ENCODE measurements at regions not wholly inside any gene's neighbourhood (a gene's known extent, or its start where the extent isn't known, plus 50 kb on each side); places are given as distances from the start of the nearest gene placed in this dataset.

- TF ChIP-seq, protein P1, sequence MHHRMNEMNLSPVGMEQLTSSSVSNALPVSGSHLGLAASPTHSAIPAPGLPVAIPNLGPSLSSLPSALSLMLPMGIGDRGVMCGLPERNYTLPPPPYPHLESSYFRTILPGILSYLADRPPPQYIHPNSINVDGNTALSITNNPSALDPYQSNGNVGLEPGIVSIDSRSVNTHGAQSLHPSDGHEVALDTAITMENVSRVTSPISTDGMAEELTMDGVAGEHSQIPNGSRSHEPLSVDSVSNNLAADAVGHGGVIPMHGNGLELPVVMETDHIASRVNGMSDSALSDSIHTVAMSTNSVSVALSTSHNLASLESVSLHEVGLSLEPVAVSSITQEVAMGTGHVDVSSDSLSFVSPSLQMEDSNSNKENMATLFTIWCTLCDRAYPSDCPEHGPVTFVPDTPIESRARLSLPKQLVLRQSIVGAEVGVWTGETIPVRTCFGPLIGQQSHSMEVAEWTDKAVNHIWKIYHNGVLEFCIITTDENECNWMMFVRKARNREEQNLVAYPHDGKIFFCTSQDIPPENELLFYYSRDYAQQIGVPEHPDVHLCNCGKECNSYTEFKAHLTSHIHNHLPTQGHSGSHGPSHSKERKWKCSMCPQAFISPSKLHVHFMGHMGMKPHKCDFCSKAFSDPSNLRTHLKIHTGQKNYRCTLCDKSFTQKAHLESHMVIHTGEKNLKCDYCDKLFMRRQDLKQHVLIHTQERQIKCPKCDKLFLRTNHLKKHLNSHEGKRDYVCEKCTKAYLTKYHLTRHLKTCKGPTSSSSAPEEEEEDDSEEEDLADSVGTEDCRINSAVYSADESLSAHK (tag by site-specific recombination; IDR thresholded peaks at IDR 0.05) = no peak
- TF ChIP-seq KLF16 (tag by site-specific recombination; IDR thresholded peaks at IDR 0.05) (no peak), ZNF513 (tag by site-specific recombination; IDR thresholded peaks at IDR 0.05) (no peak), SCRT1 (tag by site-specific recombination; IDR thresholded peaks at IDR 0.05; ENCODE audit: borderline replicate concordance) (no peak), HOXC10 (CRISPR knock-in tag; IDR thresholded peaks at IDR 0.05) (no peak), ZNF157 (tag by site-specific recombination; IDR thresholded peaks at IDR 0.05) (no peak), AEBP2 (tag by site-specific recombination; IDR thresholded peaks at IDR 0.05; ENCODE audit: borderline replicate concordance) (no peak), ZNF830 (tag by site-specific recombination; IDR thresholded peaks at IDR 0.05; ENCODE audit: low read depth) (no peak), ZNF398 (tag by site-specific recombination; IDR thresholded peaks at IDR 0.05) (no peak), HOXD13 (CRISPR knock-in tag; IDR thresholded peaks at IDR 0.05; ENCODE audit: borderline replicate concordance) (no peak), TCF7L2 (IDR thresholded peaks at IDR 0.05; ENCODE audit: borderline replicate concordance, low read depth, low read length) (no peak), MEIS1 (CRISPR knock-in tag; IDR thresholded peaks at IDR 0.05; ENCODE audit: borderline replicate concordance) (no peak), ZNF26 (tag by site-specific recombination; IDR thresholded peaks at IDR 0.05) (no peak), ZNF221 (tag by site-specific recombination; IDR thresholded peaks at IDR 0.05; ENCODE audit: borderline replicate concordance) (no peak), ZNF501 (tag by site-specific recombination; IDR thresholded peaks at IDR 0.05) (no peak), ZNF777 (tag by site-specific recombination; IDR thresholded peaks at IDR 0.05; ENCODE audit: borderline replicate concordance) (no peak), ZNF292 (tag by site-specific recombination; IDR thresholded peaks at IDR 0.05; ENCODE audit: borderline replicate concordance, low read depth) (no peak), ZNF274 (IDR thresholded peaks at IDR 0.05; ENCODE audit: low read length) (no peak), ZNF274 (tag by site-specific recombination; IDR thresholded peaks at IDR 0.05; ENCODE audit: borderline replicate concordance) (no peak)
- TF ChIP-seq, protein P2, sequence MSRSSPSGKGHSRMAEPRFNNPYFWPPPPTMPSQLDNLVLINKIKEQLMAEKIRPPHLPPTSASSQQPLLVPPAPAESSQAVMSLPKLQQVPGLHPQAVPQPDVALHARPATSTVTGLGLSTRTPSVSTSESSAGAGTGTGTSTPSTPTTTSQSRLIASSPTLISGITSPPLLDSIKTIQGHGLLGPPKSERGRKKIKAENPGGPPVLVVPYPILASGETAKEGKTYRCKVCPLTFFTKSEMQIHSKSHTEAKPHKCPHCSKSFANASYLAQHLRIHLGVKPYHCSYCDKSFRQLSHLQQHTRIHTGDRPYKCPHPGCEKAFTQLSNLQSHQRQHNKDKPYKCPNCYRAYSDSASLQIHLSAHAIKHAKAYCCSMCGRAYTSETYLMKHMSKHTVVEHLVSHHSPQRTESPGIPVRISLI (tag by site-specific recombination; IDR thresholded peaks at IDR 0.05) = no peak
These were observed 641.6 kb downstream of the NSUN3 start for GRCh38 chr3:94704467-94704866.

More at GRCh38 chr3:94704467-94704866, 641.6 kb downstream of the NSUN3 start:
- Histone ChIP-seq H3K36me3 (ENCODE audit: control insufficient read depth in 2 of 2, insufficient read depth in 1 of 2, low read length in 2 of 2) (no peaks in the 10 kb centered on the region), H3K9me3 (ENCODE audit: control insufficient read depth, insufficient read depth, low read depth, low read length) (no peaks in the 10 kb centered on the region), H3K27ac (ENCODE audit: extremely low read depth, low read depth, low read length) (no peak overlapping the region), H3K4me1 (ENCODE audit: control insufficient read depth, insufficient read depth, low read length) (no peaks in the 10 kb centered on the region), H3K4me3 (ENCODE audit: low read depth, low read length) (no peak overlapping the region)
- ChIA-PET CTCF (no interaction called here), POLR2A (no interaction called here)

Data from HEK293 (cell line).